GM12864 (cell line): ENCODE measurements at regions not wholly inside any gene's neighbourhood (a gene's known extent, or its start where the extent isn't known, plus 50 kb on each side); places are given as distances from the start of the nearest gene placed in this dataset.

Source experiments
- DNase-seq: peaks from one replicate; pipeline ENCODE4 v3.0.0-alpha.2; 2011; ENCODE audit warnings: low read depth
- H3K4me3 ChIP-seq: 2 replicates; pipeline ENCODE4 v1.5.1; 2011; ENCODE audit warnings: mild to moderate bottlenecking, low read depth, low read length, control low read depth
- TF ChIP-seq, protein P1 (sequence below): IDR thresholded peaks from 2 replicates; pipeline ENCODE4 v1.5.1; 2011; ENCODE audit warnings: low read depth, mild to moderate bottlenecking, moderate library complexity, low read length, control low read depth, inconsistent platforms; ENCODE audit errors: missing control alignments

DNA sequence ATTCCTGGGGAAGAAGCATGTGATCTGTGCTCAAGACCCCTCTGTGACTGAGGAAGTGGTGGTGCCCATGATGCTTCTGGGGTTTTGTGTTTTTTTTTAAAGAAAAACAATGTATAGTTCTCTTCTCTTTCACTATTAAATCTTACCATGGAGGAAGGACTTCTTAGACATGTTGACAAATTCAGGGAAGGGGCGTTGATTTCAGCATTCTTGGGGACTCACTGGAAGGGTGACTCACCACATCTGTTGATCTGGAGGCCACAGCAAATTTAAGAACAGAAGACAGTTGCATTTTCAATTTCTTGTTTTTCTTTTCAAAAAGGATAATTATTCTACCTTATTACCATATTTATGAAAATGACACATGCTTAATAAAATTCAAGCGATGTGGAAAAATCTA, 152.9 kb upstream of the RTL1 start:
- H3K4me3 ChIP-seq = no peak overlapping the region
- no peak for DNase-seq
- TF ChIP-seq, protein P1, sequence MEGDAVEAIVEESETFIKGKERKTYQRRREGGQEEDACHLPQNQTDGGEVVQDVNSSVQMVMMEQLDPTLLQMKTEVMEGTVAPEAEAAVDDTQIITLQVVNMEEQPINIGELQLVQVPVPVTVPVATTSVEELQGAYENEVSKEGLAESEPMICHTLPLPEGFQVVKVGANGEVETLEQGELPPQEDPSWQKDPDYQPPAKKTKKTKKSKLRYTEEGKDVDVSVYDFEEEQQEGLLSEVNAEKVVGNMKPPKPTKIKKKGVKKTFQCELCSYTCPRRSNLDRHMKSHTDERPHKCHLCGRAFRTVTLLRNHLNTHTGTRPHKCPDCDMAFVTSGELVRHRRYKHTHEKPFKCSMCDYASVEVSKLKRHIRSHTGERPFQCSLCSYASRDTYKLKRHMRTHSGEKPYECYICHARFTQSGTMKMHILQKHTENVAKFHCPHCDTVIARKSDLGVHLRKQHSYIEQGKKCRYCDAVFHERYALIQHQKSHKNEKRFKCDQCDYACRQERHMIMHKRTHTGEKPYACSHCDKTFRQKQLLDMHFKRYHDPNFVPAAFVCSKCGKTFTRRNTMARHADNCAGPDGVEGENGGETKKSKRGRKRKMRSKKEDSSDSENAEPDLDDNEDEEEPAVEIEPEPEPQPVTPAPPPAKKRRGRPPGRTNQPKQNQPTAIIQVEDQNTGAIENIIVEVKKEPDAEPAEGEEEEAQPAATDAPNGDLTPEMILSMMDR = no peak

DNA sequence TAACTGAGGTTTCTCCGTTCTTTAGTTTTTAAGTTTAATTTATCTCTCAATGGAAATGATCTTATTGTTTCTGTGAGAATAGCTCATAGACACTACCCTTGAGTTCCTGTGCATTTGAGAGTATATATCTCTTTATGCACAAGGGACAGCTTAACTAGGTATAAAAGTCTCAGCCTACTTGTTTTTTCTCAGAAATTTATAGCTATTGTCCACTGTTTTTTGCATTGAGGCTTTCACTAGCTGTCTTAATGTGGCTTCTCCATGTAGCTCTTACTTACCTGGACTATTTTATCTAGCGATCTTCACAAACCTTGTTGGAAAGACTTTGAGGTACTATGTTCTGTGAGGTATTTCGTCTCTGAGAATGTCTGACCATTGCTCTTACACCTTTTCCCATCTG, 153.9 kb upstream of the RTL1 start:
- H3K4me3 ChIP-seq = no peak overlapping the region
- TF ChIP-seq, protein P1 = no peak
- no peak for DNase-seq

DNA sequence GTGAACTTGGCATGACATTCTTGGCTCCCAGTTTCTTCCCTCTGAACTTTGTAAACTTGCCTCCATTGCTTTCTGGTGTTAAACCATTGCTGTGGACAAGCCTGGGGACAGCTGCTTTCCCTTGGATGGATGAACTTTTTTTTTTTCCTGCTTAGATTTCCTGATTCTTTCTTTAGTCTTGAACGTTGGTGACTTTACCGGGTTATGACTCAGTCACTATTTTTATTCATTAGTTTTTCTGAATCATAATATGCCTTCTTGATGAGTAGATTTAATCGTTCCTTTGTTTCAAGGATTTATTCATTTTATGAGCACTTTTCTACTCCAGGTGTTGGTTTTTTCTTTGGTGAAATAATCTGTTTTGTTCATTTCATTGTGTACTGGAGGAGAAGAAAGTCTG, 155.0 kb upstream of the RTL1 start:
- DNase-seq = no peak
- TF ChIP-seq, protein P1 = no peak
- H3K4me3 ChIP-seq = no peak overlapping the region

DNA sequence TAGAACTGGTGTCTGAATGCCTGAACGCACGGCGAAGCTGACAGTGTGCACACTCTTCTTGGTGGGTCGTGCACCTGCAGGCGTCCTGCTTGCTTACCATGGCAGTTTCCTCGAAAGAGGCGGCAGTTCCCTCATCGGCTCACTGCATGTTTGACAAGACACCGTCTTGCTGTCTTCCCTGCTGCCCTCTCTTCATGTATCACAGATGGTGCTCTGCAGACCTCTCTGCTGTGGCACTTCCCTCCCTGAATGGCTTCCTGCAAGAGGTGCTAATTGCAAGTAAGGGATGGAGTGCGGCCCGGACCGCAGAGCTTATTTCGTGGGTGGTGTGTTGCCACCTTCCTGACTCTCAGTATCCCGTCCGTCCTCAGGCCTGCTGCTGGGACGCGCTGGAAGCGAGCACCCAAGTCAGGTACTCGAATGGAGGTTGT, 156.7 kb upstream of the RTL1 start:
- TF ChIP-seq, protein P1 = no peak
- DNase-seq = no peak
- H3K4me3 ChIP-seq = no peak overlapping the region

DNA sequence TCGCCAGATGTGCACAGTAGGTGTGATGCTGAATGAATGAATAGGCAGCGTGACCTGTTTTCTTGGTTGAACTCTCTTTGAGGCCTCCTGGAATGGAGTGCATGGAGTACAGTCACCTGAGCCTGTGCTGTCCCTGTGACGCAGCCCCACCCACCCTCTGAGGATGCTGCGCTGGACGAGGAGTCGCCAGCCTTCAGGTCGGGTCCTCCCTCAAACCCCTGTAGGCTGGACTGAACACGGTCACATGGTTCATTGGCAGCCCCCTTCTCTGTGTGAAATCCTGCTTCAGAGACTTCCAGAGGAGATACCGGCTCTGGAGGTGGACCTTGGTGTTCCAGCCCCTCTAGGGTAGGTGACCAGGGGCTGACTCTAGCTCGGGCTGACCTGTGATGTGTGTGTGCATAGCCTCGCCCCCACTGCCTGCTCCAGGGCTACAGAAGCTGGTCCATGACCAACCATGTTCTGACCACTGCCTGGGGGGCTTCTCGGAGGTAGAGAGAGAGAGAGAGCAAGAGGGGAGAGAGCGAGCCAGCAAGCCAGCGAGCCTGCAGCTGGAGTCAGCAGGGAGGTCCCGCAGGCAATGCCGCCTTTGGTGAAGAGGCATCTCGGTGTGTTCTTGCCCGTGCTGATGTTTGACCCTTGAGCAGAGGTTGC, 158.0 kb upstream of the RTL1 start:
- TF ChIP-seq, protein P1 = no peak

DNA sequence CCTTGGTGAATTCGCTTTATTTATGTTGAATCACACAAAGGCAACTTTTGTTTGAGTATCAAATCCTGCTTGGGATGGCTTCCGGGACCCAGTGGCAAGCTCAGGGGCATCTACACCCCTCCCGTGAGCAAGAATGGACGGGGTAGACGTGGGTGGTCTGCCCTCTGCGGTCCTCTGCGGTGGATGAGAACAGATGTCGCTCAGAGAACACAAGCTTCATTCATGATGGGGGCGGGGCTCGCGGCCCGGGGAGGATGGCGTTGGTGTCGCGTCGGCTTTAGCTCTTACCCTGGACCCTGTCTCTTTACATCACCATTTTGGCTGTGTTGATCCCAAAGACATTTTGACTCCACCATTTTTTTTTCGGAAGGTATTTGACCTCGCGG, 158.5 kb upstream of the RTL1 start:
- TF ChIP-seq, protein P1 = no peak
- no peak overlapping the region for H3K4me3 ChIP-seq
- no peak for DNase-seq

More for the DNA sequence above, 158.0 kb upstream of the RTL1 start:
- no peak overlapping the region for H3K4me3 ChIP-seq
- no peak for DNase-seq

DNA sequence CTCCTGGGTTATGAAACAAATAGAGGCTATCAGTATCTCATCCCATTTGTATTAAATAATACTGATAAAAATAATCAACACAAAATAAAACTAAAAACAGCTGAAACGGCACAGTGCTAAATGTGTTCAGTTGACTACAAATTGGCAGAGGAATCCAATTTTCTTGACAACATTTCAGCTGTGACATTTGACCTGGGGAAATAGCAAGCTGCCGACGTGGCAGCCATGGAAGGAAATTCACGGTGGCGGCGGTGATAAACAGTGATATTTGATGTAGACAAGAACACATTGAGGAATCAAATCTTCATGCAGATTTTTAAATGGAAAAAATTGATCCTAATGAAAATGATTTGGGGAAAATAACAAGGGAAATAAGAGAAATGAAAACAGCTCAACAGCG, 159.1 kb upstream of the RTL1 start:
- H3K4me3 ChIP-seq = no peak overlapping the region
- TF ChIP-seq, protein P1 = no peak
- DNase-seq = no peak
